Activated CD4-positive, alpha-beta T cell treated with anti-CD3 and anti-CD28 coated beads, Interleukin-2, amount 50 U/mL, for 4 hours (primary cell): ENCODE measurements at regions not wholly inside any gene's neighbourhood (a gene's known extent, or its start where the extent isn't known, plus 50 kb on each side); places are given as distances from the start of the nearest gene placed in this dataset.

Experiments
- DNase-seq, 2 experiments: peaks; one replicate each; pipeline ENCODE4 v3.0.0-alpha.2; 2020

DNA sequence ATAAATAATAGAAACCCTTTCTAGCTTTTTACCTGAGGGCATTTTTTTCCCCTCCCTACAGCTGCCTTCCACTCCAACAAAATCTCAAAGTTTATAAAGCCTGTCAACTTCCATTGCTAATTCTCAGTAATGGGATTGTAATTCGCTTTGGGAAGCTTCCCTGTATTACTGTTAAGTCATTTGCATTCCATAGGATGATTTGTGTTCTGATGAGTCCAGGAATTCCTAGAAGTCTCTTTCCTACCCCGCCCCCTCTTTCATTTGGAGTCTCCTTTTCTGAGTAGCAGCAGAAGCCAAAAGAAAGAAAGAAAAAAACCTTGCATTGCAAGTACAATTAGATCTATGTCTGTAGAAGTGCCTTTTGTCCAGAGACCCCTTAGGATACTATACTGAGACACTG lies 1033.3 kb downstream of the IGSF11 start:
- DNase-seq = no peak

DNA sequence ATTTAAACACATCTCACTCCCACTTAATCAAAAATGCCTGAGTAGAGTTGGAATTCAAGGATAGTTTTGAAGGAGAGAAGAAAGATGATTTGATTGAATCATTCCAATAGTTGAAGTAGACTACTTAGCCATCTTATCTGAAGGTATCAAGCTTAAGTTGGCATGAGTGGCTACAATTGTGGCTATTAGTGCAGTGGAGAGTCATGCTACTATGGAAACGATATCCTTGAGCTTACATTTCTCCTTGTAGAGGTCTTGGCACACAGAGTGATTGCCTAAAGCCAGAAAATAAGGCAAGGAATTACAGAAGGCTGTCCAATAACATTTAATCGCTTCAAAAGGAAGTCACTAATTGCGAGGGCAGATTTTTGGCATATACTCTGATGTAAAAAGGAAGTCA lies 1022.7 kb downstream of the IGSF11 start:
- DNase-seq = no peak

DNA sequence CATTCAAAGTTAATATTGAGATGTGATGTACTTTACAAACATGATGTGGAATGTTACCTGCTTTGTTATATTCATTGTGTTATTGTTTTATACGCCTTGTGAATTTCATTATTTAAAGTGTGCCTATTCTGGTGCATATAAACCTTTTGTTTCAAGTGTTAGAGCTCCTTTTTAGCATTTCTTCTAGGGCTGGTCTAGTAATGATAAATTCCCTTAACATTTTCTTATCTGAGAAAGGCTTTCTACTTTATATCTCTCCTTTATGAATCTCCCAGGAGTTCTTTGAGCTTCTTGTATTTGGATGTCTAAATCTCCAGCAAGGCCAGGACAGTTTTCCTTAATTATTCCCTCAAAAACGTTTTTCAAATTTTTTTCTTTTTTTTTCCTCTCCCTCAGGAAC lies 1005.6 kb downstream of the IGSF11 start:
- DNase-seq = no peak

DNA sequence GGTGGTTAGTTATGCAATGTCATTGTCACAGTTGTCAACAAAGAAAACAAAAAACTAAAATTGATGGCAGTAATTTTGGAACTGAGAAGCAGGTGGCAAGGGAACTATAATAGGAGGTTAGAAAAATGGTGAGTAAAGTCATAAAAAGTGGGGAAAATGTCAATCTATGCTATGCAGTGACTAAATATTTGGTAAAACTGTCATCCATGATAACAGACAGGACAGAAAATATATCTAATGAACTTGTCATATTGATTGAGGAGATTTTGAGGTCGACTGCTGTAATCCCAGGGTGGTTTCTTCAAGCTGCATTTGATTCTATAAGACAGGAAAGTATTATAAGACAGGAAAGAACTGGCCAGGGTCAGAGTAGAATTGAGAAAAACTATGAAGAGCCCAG lies 998.4 kb downstream of the IGSF11 start:
- no peak for DNase-seq

- DNase-seq = no peak
These were observed 979.3 kb downstream of the IGSF11 start for GRCh38 chr3:118055381-118055780.

DNA sequence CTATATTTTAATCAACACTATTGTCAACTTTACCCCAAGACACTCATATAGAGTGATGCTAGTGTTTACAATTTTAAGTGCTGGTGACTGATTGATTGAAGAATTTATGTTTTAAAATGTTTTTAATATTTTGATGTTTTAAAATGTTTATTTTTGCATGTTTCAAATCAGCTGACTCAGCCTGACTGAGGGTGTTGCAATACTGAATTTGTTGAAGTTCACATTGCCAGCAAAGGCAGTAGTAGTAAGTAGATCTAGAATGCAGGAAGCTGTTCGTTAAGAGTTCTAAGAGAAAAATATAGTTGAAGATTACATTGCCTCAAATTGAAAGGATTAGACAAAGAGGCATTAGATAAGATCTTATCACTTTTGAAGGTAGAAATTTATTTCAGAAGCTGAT lies 977.6 kb downstream of the IGSF11 start:
- no peak for DNase-seq

DNA sequence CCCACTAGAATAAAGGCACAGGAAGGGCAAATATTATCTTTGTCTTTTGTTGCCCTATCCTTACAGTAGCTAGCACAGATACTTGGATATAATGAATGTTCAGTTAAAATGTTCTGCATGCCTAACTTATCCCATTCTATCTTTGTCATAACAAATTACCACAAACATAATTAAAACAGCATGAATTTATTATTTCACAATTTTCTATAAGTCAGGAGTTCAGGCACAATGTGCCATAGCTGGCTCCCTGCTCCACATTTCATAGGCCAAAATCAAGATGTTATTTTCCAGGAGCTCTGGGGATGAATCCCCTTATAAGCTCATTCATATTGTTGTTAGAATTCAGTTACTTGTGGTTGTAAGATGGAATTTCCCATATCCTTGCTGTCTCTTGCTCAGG lies 975.5 kb downstream of the IGSF11 start:
- DNase-seq = no peak

DNA sequence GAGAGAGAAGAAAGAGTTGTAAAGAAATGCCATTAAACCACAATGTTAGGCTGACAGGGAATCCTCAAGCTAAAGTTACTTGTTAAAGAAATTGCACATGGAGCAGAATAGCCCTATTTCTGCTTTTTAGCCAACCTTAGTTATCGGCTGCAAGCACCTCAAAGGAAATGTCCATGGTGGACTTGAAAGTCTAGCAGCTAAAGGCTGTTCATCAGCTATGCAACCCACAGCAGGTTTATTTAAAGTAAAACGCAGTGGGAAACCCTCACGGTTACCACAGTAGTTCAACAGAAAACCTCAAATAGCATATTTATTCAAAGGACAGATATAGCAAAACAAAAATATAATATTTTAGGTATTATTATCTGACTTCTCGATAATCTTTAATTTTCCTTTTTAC lies 967.2 kb downstream of the IGSF11 start:
- no peak for DNase-seq

DNA sequence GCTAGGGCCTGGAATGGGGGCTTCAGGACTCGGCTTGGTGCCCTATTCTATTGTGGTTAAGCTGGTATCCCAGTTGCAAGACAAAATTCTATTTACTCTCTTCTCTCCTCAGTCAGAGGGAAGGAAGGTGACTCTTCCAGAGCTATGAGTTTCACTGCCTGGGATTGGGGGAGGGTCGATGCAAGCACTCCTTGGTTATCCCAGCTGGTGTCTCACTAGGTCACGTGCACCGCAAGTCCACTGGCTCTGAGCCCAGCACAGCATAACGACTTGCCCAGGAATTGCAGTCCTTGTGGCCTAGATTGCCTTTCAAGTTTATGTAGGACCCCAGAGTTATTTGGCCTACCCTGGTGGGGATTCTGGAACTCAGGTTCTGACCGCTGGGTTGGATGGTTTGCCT lies 958.8 kb downstream of the IGSF11 start:
- no peak for DNase-seq

DNA sequence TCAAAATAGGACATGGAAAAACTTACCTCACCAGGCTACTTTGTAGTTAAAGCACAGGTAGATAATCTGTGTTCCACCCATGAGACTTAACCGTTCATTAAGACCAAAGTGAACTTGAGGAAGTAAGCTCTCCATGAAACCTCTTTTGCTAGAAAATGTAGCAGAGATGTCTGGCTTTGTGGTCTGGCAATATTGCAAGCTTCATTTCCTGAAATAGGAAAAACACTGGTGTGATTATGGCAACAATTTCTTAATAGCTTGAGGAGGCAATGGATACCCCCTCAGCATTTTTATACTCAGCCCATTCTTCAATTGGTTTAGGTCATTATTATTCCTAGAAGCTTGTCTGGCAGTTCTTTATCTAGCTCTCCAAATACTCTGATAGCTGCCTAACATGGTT lies 957.3 kb downstream of the IGSF11 start:
- no peak for DNase-seq

GRCh38 chr3:118080889-118081288 lies 953.8 kb downstream of the IGSF11 start:
- DNase-seq = no peak

GRCh38 chr3:118088696-118089095 lies 946.0 kb downstream of the IGSF11 start:
- DNase-seq = no peak

- no peak for DNase-seq
These were observed 945.1 kb downstream of the IGSF11 start for GRCh38 chr3:118089563-118089962.

GRCh38 chr3:118097226-118097625 lies 937.4 kb downstream of the IGSF11 start:
- no peak for DNase-seq

DNA sequence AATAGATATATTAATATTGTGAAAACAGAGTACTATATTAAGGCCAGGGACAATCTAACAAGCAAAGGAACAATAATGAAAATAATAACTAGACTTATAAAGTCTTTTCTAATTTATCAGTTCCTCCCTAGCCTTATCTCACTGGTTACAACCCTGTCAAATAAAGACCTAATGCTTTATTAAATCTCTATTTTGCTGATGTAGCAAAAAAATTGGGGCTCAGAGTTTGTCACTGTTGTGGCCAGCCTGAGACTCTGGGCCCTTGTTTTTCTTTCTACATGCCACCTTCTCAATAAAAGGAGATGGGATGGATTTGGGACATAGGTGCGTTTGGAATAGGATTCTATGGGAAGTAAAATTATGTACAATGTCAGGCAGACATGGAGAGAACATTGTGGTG lies 937.0 kb downstream of the IGSF11 start:
- DNase-seq = no peak

DNA sequence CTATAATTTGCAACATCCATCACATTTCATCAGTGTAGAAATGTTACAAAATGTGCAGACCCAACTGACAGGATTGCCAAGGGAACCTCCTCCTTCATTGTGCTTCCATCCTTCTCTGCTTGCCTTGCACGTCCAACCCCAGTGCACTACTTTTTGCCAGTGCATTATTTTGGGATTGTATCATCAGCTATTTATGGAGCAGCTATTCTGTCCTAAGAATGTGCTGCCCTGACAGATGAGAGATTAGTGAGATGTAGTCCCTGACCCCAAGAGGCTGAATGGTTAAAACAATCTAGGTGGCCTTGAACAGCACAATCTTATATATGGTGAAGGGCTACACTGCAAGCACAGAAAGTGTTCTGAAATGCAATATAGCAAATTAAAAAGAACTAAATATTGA lies 935.8 kb downstream of the IGSF11 start:
- no peak for DNase-seq

GRCh38 chr3:118101891-118102290 lies 932.8 kb downstream of the IGSF11 start:
- DNase-seq = no peak

DNA sequence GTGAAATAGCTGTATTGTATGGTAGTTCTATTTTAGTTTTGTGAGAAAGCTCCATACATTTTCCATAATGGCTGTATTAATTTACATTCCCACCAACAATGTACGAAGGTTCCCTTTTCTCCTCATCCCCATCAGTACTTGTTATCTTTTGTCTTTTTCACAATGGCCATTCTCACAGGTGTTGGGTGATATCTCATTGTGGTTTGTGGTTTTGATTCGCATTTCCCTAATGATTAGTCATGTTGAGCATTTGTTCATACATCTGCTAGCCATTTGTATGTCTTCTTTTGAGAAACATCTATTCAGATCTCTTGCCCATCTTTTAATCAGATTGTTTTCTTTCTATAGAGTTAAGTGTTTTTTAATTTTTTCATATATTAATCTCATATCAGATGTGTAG lies 931.9 kb downstream of the IGSF11 start:
- DNase-seq = no peak

GRCh38 chr3:118108201-118108600 lies 926.4 kb downstream of the IGSF11 start:
- DNase-seq = no peak

DNA sequence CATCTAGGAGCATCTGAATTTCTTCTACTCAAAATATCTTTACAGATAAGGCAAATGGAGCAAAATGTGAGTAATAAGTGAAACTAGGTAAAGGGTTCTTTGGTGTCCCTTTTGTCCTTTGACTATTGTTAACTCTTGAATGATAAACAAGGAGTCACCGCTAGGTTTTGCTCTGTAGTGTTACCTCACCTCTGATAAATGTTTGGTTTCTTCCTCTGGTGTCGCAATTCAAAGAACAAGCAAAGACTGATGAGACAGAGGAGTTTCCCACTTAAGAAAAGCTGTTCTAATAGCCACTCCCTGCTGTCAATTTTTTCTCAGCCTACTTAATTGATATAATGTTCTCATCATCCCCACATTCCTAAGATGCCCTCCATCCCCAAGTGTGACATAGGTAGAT lies 925.9 kb downstream of the IGSF11 start:
- DNase-seq = no peak

GRCh38 chr3:118110211-118110610 lies 924.4 kb downstream of the IGSF11 start:
- no peak for DNase-seq

GRCh38 chr3:118116991-118117390 lies 917.7 kb downstream of the IGSF11 start:
- DNase-seq = no peak

DNA sequence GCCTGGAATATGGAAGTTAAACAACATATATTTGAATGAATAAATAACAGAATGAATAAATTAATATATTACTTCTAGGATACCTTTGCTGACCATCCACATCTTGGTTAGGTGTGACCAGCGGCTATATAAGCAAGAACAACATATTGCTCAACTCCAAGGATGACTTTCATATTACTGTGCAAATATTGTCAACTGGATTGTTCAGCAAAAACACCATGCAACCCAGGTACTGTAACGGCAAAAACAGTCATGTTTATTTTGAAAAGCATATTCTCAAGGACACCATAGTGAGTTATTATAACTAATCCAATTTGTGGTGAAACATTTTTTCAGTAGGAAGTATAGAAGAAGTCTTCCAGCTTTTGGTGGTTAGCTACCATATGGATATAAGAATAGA lies 907.9 kb downstream of the IGSF11 start:
- DNase-seq = no peak

DNA sequence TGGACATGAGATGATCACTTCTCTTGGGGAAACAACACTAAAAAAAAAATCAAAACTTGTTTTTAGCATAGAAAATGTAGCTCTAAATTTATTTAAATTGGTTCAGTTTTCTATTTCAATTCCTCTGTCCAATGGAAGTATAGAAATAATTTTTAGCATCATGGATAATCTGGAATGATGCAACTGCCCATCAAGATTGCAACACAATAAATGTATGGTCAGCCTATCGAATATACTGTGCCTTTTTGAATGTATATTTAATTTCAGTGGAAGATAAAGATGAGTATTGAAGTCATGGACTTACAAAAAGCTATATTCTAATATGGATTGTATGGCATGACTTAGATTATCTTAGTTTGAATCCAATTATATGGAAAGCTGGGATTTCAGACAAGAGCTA lies 906.7 kb downstream of the IGSF11 start:
- DNase-seq = no peak

DNA sequence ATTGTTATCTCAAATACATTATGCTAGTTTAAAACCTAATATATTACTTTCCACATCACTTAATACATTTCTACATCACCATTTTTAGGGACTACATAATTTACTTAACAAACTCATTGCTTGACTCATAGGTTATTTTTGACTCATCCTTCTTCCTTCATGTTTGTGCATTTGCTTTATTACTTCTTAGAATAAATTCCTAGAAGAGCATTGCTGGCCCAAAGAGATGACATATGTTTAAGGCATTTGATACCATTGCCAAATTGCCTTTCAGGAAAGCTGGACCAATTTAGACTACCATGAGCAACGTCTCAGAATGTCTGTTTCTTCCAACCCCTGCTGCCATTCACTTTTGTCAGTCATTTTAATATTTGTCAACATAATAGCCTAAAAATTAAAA lies 905.8 kb downstream of the IGSF11 start:
- DNase-seq = no peak

DNA sequence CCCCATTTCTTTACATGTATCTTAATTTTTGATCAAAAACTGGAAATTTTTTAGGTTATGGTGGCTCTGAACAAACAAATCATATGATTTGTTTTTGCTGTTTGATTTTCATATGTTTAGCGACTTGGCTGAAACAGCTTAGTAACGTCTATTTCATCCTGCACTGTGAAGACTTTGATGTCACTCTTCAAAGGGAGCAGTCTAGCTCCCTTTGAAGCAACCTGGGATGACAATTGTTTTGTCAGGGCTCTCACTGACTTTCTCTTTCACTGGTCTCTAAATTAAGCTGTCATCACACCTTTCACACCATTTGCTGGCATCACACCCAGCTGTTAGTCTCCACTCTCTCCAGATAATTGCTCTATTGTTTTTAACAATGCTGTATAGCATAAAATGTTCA lies 896.9 kb downstream of the IGSF11 start:
- DNase-seq = no peak
